HG03575 (cell line): ENCODE measurements at regions not wholly inside any gene's neighbourhood (a gene's known extent, or its start where the extent isn't known, plus 50 kb on each side); places are given as distances from the start of the nearest gene placed in this dataset.
"Not testable (repeated sequence)": the region's sequence is repeated elsewhere in the genome, so short reads cannot be mapped to it uniquely, and the experiment has no call there.

Experiments
- ATAC-seq: cut with Tn5 transposase; IDR thresholded peaks from one replicate; pipeline ENCODE4 v1.9.1; 2021; ENCODE audit not compliant: unreplicated experiment, insufficient number of reproducible peaks, low FRiP score; ENCODE audit errors: extremely low read depth

GRCh38 chr14:87241018-87241768, 751.8 kb downstream of the GALC start:
- no peak for ATAC-seq

DNA sequence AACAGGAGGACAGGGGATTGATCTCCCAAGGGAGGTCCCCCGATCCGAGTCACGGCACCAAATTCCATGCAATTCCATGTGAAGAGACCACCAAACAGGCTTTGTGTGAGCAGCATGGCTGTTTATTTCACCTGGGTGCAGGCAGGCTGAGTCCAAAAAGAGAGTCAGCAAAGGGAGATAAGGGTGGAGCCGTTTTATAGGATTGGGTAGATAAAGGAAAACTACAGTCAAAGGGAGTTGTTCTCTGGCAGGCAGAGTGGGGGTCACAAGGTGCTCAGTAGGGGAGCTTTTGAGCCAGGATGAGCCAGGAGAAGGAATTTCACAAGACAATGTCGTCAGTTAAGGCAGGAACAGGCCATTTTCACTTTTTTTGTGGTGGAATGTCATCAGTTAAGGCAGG, 752.7 kb downstream of the GALC start:
- not testable (repeated sequence) for ATAC-seq

- no peak for ATAC-seq
Observed at GRCh38 chr14:87233806-87234384, 759.1 kb downstream of the GALC start.

DNA sequence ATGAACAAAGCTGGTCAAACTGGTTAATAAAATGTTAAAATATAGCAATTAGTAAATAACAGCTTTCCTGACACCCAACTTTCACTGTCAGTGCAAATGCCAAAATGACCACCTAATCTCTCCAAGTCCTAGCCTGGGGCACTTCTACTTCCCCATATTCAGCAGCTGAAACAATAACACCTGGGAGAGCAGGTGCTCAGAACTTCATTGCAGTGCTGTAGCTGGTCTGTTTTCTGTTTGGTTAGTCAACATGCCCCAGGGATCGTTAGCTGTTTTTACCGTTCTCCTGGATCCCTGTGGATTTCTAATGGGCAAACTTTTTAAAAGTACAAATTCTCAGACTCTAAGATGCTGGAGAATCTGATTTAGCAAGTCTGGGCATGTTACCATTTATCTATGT, 759.7 kb downstream of the GALC start:
- ATAC-seq, result no peak

DNA sequence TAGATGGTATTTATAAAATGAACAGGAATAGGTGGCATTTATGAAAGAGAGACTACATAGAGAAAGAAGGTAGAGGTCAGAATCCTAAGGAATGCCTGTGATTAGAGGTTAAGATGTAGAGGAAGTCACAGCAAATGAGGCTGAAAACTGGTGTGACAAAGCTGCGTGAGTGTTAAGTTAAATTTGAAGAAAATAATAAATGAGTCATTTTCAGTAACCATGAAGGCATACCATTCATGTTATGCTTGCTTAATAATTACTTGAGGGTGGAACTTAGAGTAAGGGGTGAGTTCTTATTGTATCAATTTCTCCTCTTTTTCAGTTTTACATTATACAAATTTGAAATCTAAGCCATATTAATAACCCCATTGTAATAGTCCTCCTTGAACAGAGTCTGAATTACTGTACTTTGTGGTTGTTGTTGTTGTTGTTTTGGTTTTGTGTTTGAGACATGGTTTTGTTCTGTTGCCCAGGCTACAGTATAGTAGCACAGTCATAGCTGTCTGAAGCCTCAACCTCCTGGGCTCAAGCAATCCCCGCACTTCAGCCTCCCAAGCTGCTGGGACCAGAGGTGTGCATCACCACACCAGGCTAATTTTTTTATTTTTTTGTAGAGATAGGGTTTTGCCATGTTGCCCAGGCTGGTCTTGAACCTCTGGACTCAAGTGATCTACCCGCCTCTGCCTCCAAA, 761.5 kb downstream of the GALC start:
- ATAC-seq, result no peak

GRCh38 chr14:87230726-87231125, 762.3 kb downstream of the GALC start:
- ATAC-seq, result no peak

GRCh38 chr14:87229131-87229530, 763.9 kb downstream of the GALC start:
- no peak for ATAC-seq

DNA sequence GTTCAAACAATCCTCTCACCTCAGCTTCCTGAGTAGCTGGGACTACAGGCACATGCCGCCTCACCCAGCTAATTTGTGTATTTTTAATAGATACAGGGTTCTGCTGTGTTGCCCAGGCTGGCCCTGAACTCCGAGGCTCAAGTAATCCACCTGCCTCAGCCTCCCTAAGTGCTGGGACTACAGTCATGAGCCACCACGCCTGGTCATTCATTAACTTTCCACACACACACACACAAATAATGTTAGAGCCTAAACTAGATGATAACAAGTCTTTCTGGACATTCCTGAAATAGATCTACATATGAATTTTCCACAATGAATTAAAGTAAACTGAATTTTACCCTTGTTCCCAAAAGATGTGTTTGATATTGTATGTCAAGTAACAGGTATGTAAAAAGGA, 776.0 kb downstream of the GALC start:
- no peak for ATAC-seq

GRCh38 chr14:87214558-87214957, 778.4 kb downstream of the GALC start:
- no peak for ATAC-seq

GRCh38 chr14:87207756-87208155, 785.2 kb downstream of the GALC start:
- no peak for ATAC-seq

- ATAC-seq, result no peak
Observed at GRCh38 chr14:87205811-87206210, 787.2 kb downstream of the GALC start.

DNA sequence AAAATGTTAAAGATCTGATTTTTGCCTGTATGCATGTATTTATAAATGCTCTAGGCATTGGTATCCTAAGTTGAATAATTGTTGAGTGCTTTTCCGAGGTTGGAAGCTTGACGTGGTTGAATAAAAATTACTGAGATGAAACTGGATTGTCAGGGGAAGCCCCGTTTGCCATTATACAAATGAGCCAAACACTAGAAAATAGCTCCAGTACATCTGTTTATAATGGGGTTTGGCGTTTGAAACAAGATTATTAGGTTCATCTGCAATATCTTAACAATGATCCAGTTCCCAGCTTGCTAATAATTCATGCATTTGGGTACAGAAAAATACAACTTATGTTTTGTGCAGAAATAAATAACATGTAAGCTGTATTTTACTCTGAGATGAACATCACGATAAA, 789.6 kb downstream of the GALC start:
- no peak for ATAC-seq

DNA sequence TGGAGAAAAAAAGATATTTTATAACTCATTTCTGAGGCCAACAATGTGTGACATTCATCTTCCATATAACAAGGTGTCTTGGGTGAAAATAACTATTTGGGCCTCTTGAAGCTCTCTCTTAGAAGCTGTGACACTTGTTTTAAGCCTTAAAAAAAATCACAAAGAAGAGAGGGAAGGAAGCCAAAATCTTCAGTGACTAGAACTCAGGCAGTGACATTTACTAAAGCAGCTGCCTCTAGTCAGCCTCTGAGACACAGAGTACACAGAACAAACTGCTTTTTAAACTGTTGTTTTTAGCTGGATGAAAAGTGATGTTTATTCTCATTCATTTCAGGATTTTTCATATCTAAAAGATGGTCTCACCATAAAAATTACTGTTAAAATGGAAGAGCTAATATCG, 793.6 kb downstream of the GALC start:
- ATAC-seq, result no peak

- ATAC-seq, result no peak
Observed at GRCh38 chr14:87196436-87196835, 796.5 kb downstream of the GALC start.

- ATAC-seq, result no peak
Observed at GRCh38 chr14:87187786-87188185, 805.2 kb downstream of the GALC start.

DNA sequence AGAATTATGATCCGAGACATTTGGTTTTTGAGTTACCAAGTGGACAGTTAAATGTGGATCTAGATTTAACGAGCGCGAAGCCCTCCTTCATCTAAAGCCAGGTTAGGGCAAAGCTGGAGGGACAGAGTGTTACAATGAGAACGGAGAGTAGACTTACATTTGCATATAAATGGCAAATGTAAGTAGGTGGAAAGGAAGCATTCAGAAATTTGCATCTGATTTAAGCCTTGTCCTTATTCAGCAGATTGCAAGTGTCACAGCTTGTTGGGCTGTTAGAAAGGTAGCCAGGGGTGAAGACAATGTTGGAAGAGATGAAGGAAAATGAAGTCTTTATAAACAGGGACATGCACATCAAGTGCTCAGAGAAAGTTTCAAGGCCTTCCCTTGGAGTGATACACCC, 806.2 kb downstream of the GALC start:
- no peak for ATAC-seq

- ATAC-seq, result no peak
Observed at GRCh38 chr14:87185961-87186560, 806.9 kb downstream of the GALC start.

- no peak for ATAC-seq
Observed at GRCh38 chr14:87184180-87184579, 808.8 kb downstream of the GALC start.

GRCh38 chr14:87181288-87181687, 811.7 kb downstream of the GALC start:
- ATAC-seq, result no peak

DNA sequence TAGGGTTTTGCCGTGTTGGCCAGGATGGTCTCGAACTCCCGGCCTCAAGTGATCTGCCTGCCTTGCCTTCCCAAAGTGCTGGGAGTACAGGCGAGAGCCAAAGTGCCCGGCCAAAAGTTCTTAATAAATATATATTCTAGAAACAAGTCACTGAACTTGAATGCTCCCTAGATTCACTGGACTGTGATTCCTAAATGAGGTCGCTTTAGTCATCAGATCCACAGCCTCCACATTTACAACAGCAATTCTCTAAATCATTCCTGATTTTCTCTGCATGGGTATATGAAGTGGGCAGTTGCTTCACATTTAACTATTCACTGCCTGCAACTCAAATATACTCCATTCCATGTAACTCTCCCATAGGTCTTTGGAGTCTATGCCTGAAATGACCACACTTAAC, 813.0 kb downstream of the GALC start:
- ATAC-seq, result no peak
